SK-N-SH (cell line): ENCODE measurements at regions not wholly inside any gene's neighbourhood (a gene's known extent, or its start where the extent isn't known, plus 50 kb on each side); places are given as distances from the start of the nearest gene placed in this dataset.

Source experiments
- CTCF ChIA-PET: fragments of 300-600, 350-600 bp; formaldehyde crosslinking; extraction: SDS; loops from one replicate; lab custom pipeline; 2021; lab: Yijun Ruan, JAX
- POLR2A ChIA-PET: fragments of 350-600 bp; sonication (Branson Sonifier 250); formaldehyde crosslinking; extraction: SDS; loops from one replicate; lab custom pipeline; 2020; ENCODE audit warnings: antibody characterized with exemption, inconsistent platforms; lab: Yijun Ruan, JAX
- DNase-seq: peaks from one replicate; pipeline ENCODE4 v3.0.0; 2012
- H2AFZ ChIP-seq: fragments of 200-600 bp; sonication (generic); 2 replicates; pipeline ENCODE4 v1.8.1; 2016; ENCODE audit warnings: antibody characterized with exemption, mild to moderate bottlenecking, low read depth
- H3F3A ChIP-seq: fragments of 200-600 bp; sonication (generic); replicated peaks from 2 replicates; pipeline ENCODE3; 2016; ENCODE audit warnings: antibody characterized with exemption, mild to moderate bottlenecking; ENCODE audit not compliant: insufficient read depth
- H3K27ac ChIP-seq, 2 experiments: fragments of 200-500 bp in 1 of 2; fragments of 200-600 bp in 1 of 2; sonication (Bioruptor generic) in 1 of 2; sonication (generic), shearing (Covaris generic) in 1 of 2; 2 replicates each; pipeline versions ENCODE4 v1.5.1 to v1.6.1; 2014 to 2016; ENCODE audit warnings: low read depth in 2 of 2, inconsistent platforms in 1 of 2, low read length in 1 of 2, mild to moderate bottlenecking in 1 of 2, mixed read lengths in 1 of 2
- H3K27me3 ChIP-seq: fragments of 200-600 bp; sonication (generic), shearing (Covaris generic); 2 replicates; pipeline ENCODE4 v1.6.1; 2016; ENCODE audit warnings: mixed run types; ENCODE audit not compliant: insufficient read depth
- H3K36me3 ChIP-seq, 2 experiments: fragments of 200-500 bp in 1 of 2; fragments of 200-600 bp in 1 of 2; sonication (Bioruptor generic) in 1 of 2; sonication (generic) in 1 of 2; replicated peaks in 1 of 2; 2 replicates each; pipeline versions ENCODE3 to v1.5.1; 2014 to 2016; ENCODE audit warnings: low read length in 1 of 2, mild to moderate bottlenecking in 1 of 2; ENCODE audit not compliant: insufficient read depth in 2 of 2, control insufficient read depth in 1 of 2
- H3K4me1 ChIP-seq, 2 experiments: fragments of 200-500 bp in 1 of 2; fragments of 200-600 bp in 1 of 2; sonication (Bioruptor generic) in 1 of 2; sonication (generic), shearing (Covaris generic) in 1 of 2; 2 replicates each; pipeline versions ENCODE4 v1.5.1 to v1.6.1; 2014 to 2016; ENCODE audit warnings: low read depth in 1 of 2, low read length in 1 of 2, mixed run types in 1 of 2; ENCODE audit not compliant: insufficient read depth in 2 of 2, control insufficient read depth in 1 of 2
- H3K4me2 ChIP-seq: fragments of 200-600 bp; sonication (generic), shearing (Covaris generic); 2 replicates; pipeline ENCODE4 v1.6.1; 2017; ENCODE audit warnings: mixed run types
- H3K4me3 ChIP-seq, 2 experiments: fragments of 200-500 bp in 1 of 2; fragments of 200-600 bp in 1 of 2; sonication (Bioruptor generic) in 1 of 2; sonication (generic), shearing (Covaris generic) in 1 of 2; 2 replicates each; pipeline versions ENCODE4 v1.5.1 to v1.8.1; 2014 to 2016; ENCODE audit warnings: low read depth in 2 of 2, inconsistent platforms in 1 of 2, low read length in 1 of 2, mild to moderate bottlenecking in 1 of 2, mixed read lengths in 1 of 2, moderate library complexity in 1 of 2
- H3K79me2 ChIP-seq: fragments of 200-600 bp; sonication (generic); 2 replicates; pipeline ENCODE4 v1.8.1; 2017; ENCODE audit warnings: mild to moderate bottlenecking; ENCODE audit not compliant: insufficient read depth
- H3K9ac ChIP-seq: fragments of 200-600 bp; sonication (generic); 2 replicates; pipeline ENCODE4 v1.6.1; 2017; ENCODE audit warnings: mixed run types
- H3K9me2 ChIP-seq: fragments of 200-600 bp; sonication (generic); 2 replicates; pipeline ENCODE4 v1.6.1; 2017; ENCODE audit warnings: mixed run types
- H3K9me3 ChIP-seq: fragments of 200-600 bp; sonication (generic); 2 replicates; pipeline ENCODE4 v1.6.1; 2017; ENCODE audit warnings: mixed run types, mild to moderate bottlenecking, moderate library complexity
- H4K20me1 ChIP-seq: fragments of 200-600 bp; sonication (generic); 2 replicates; pipeline ENCODE4 v1.6.1; 2017; ENCODE audit warnings: mild to moderate bottlenecking, mixed run types; ENCODE audit not compliant: insufficient read depth
- EP300 ChIP-seq, 2 experiments: IDR thresholded peaks; 2 replicates each; pipeline versions ENCODE4 v1.4.0 to v1.6.1; 2012; ENCODE audit warnings: borderline replicate concordance in 1 of 2, low read depth in 1 of 2, low read length in 1 of 2
- EZH2phosphoT487 ChIP-seq: fragments of 200-600 bp; sonication (generic); IDR thresholded peaks from 2 replicates; pipeline ENCODE4 v1.6.1; 2017; ENCODE audit warnings: low read depth, mixed run types, mild to moderate bottlenecking, antibody characterized with exemption, moderate library complexity, borderline replicate concordance
- FOXJ3 ChIP-seq: sonication (generic); formaldehyde crosslinking; IDR thresholded peaks from 2 replicates; pipeline ENCODE4 v1.5.1; 2020; ENCODE audit warnings: mild to moderate bottlenecking, missing genetic modification reagents
- GATA2 ChIP-seq: sonication (generic); formaldehyde crosslinking; IDR thresholded peaks from 2 replicates; pipeline ENCODE4 v1.5.0; 2020; ENCODE audit warnings: mild to moderate bottlenecking, missing genetic modification reagents
- JUND ChIP-seq: IDR thresholded peaks from 2 replicates; pipeline ENCODE4 v1.4.0; 2012
- NRF1 ChIP-seq: IDR thresholded peaks from 2 replicates; pipeline ENCODE4 v1.6.1; 2012; ENCODE audit warnings: low read depth, mild to moderate bottlenecking, low read length
- POLR2AphosphoS5 ChIP-seq: IDR thresholded peaks from 2 replicates; pipeline ENCODE4 v1.6.1; 2012; ENCODE audit warnings: low read depth, low read length
- RXRA ChIP-seq: IDR thresholded peaks from 2 replicates; pipeline ENCODE4 v1.4.0; 2012; ENCODE audit warnings: low read depth, mild to moderate bottlenecking, borderline replicate concordance
- SIN3A ChIP-seq: IDR thresholded peaks from 2 replicates; pipeline ENCODE4 v1.6.1; 2012; ENCODE audit warnings: low read depth, mild to moderate bottlenecking, low read length, moderate library complexity, borderline replicate concordance
- WGBS: methylation state at CpG from one replicate; pipeline ENCODE4 v1.1.6; 2017; ENCODE audit warnings: low lambda C conversion rate; 5-methylcytosine and 5-hydroxymethylcytosine counted together
- TF ChIP-seq, protein P1 (sequence below): fragments of 150-350 bp; IDR thresholded peaks from 2 replicates; pipeline ENCODE4 v1.6.1; 2017; ENCODE audit warnings: antibody characterized with exemption, low read length, low read depth, borderline replicate concordance
- TF ChIP-seq, protein P2 (sequence below): IDR thresholded peaks from 2 replicates; pipeline ENCODE4 v1.4.0; 2012; ENCODE audit warnings: low read depth, borderline replicate concordance
- TF ChIP-seq, protein P3 (sequence below): IDR thresholded peaks from 2 replicates; pipeline ENCODE4 v1.4.0; 2012; ENCODE audit warnings: low read depth, borderline replicate concordance
- TF ChIP-seq, protein P4 (sequence below): IDR thresholded peaks from 2 replicates; pipeline ENCODE4 v1.4.0; 2012; ENCODE audit warnings: low read depth

DNA sequence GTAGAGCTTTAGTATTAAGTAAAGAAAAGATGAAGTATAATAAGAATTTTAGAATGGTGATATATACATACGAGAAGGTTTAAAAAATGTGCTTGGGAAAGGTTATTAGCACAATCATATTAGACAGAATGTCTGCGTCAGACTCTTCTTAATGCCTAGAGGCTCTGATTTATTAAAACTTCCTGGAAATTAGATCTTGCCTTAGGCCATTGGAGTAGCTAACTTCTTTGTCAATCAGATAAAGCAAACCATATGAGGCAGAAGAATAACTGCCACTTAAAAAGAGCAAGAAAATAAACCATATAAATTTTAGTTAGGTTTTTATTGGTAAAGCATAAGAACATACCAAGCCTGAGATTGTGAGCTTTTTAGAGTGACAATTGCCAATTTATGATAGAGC lies 309.1 kb downstream of the TLL1 start:
- no peaks in the 10 kb centered on the region for H3K36me3 ChIP-seq
- no peaks in the 10 kb centered on the region for H3K79me2 ChIP-seq
- H3K27ac ChIP-seq, result no peak overlapping the region
- H3K4me2 ChIP-seq, result no peak overlapping the region
- no peaks in the 10 kb centered on the region for H3K9me3 ChIP-seq
- CTCF ChIA-PET, result interaction anchor here (1.3 to 4.9 kb wide), 2 partner anchors 16 to 412 kb away, joined by 4 to 19 read pairs; no protein-coding TSS in a partner anchor
- H3K27me3 ChIP-seq, result no peaks in the 10 kb centered on the region
- no peak overlapping the region for H3K9ac ChIP-seq
- no peaks in the 10 kb centered on the region for H3K4me1 ChIP-seq
- TF ChIP-seq EP300 (IDR thresholded peaks at IDR 0.05; ENCODE audit: borderline replicate concordance in 1 of 2, low read depth in 1 of 2, low read length in 1 of 2), result no peak
- no peak for TF ChIP-seq POLR2AphosphoS5
- TF ChIP-seq SIN3A, result no peak
- TF ChIP-seq FOXJ3, result no peak
- TF ChIP-seq, all 33 proteins: peak for 0
- H3F3A ChIP-seq, result no peaks in the 10 kb centered on the region
- WGBS, result 11% methylated on average over 2 of the region's 2 CpGs
- no peaks in the 10 kb centered on the region for H3K9me2 ChIP-seq
- DNase-seq, result no peak
- no peaks in the 10 kb centered on the region for H4K20me1 ChIP-seq
- POLR2A ChIA-PET, result no interaction called here
- H3K4me3 ChIP-seq, result no peak overlapping the region
- H2AFZ ChIP-seq, result peak overlapping the region; percentile 45; the same call in 1 of the 2 replicates

DNA sequence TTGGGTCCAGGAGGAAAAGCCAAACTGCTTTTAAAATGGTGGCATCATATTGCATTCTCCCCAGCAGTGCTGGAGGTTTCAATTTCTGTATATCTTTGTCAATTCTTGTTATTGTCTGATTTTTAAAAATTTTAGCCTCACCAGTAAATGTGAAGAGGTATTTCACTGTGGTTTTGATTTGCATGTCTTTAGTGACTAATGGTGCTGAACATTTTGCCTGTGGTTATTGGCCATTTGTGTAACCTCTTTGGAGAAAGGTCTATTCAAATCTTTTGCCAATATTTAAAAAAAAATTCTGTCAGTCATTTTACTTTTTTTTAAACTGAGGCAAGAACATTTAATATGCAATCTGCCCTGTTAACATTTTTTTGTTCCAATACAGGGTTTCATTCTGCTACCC lies 322.1 kb downstream of the TLL1 start:
- no peak overlapping the region for H3K4me2 ChIP-seq
- H4K20me1 ChIP-seq, result no peaks in the 10 kb centered on the region
- no peaks in the 10 kb centered on the region for H3F3A ChIP-seq
- no peak for DNase-seq
- H3K9ac ChIP-seq, result no peak overlapping the region
- H3K27me3 ChIP-seq, result no peaks in the 10 kb centered on the region
- no peak overlapping the region for H2AFZ ChIP-seq
- no peaks in the 10 kb centered on the region for H3K79me2 ChIP-seq
- TF ChIP-seq EZH2phosphoT487, result no peak
- TF ChIP-seq, protein P1, sequence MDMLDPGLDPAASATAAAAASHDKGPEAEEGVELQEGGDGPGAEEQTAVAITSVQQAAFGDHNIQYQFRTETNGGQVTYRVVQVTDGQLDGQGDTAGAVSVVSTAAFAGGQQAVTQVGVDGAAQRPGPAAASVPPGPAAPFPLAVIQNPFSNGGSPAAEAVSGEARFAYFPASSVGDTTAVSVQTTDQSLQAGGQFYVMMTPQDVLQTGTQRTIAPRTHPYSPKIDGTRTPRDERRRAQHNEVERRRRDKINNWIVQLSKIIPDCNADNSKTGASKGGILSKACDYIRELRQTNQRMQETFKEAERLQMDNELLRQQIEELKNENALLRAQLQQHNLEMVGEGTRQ, result no peak
- no peak overlapping the region for H3K27ac ChIP-seq
- no peak overlapping the region for H3K4me3 ChIP-seq
- no peaks in the 10 kb centered on the region for H3K36me3 ChIP-seq
- ChIA-PET POLR2A (no interaction called here), CTCF (no interaction called here)
- H3K9me2 ChIP-seq, result no peaks in the 10 kb centered on the region
- no peaks in the 10 kb centered on the region for H3K4me1 ChIP-seq
- no peaks in the 10 kb centered on the region; the same call in 1 of the 2 replicates for H3K9me3 ChIP-seq

DNA sequence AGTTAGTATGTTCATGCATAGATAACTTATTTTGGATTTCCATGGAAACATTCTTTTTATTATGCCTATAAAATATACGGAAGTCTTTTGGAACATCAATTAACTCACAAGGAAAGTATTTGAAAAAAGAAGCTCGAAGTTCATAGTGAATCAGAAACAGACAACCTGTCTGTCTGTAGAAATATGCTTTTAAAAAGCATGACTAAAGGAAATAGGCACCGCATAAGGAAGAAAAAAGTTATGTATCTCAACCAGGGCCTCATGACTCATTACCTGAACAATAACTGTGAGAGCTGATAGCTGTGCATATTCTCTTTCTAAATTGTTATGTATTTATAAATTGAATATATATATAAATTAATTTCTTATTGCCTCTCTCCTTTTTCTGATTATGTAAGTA lies 324.1 kb downstream of the TLL1 start:
- H3F3A ChIP-seq, result no peaks in the 10 kb centered on the region
- H4K20me1 ChIP-seq, result no peaks in the 10 kb centered on the region
- no peaks in the 10 kb centered on the region for H3K36me3 ChIP-seq
- no peak overlapping the region for H3K9ac ChIP-seq
- no peaks in the 10 kb centered on the region for H3K79me2 ChIP-seq
- no peak overlapping the region for H3K4me3 ChIP-seq
- H2AFZ ChIP-seq, result no peak overlapping the region
- POLR2A ChIA-PET, result no interaction called here
- CTCF ChIA-PET, result interaction anchor here (1.4 kb wide), 1 partner anchor 31 kb away, joined by 4 read pairs; no protein-coding TSS in a partner anchor
- WGBS, result 47% methylated on average over 3 of the region's 3 CpGs
- no peaks in the 10 kb centered on the region for H3K4me1 ChIP-seq
- no peak for DNase-seq
- H3K9me2 ChIP-seq, result no peaks in the 10 kb centered on the region
- TF ChIP-seq JUND (no peak), NRF1 (no peak), GATA2 (CRISPR knock-in tag) (no peak), RXRA (no peak), EP300 (IDR thresholded peaks at IDR 0.05; ENCODE audit: borderline replicate concordance in 1 of 2, low read depth in 1 of 2, low read length in 1 of 2) (no peak), EZH2phosphoT487 (no peak)
- TF ChIP-seq, protein P2, sequence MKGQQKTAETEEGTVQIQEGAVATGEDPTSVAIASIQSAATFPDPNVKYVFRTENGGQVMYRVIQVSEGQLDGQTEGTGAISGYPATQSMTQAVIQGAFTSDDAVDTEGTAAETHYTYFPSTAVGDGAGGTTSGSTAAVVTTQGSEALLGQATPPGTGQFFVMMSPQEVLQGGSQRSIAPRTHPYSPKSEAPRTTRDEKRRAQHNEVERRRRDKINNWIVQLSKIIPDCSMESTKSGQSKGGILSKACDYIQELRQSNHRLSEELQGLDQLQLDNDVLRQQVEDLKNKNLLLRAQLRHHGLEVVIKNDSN, result no peak
- TF ChIP-seq, protein P3, sequence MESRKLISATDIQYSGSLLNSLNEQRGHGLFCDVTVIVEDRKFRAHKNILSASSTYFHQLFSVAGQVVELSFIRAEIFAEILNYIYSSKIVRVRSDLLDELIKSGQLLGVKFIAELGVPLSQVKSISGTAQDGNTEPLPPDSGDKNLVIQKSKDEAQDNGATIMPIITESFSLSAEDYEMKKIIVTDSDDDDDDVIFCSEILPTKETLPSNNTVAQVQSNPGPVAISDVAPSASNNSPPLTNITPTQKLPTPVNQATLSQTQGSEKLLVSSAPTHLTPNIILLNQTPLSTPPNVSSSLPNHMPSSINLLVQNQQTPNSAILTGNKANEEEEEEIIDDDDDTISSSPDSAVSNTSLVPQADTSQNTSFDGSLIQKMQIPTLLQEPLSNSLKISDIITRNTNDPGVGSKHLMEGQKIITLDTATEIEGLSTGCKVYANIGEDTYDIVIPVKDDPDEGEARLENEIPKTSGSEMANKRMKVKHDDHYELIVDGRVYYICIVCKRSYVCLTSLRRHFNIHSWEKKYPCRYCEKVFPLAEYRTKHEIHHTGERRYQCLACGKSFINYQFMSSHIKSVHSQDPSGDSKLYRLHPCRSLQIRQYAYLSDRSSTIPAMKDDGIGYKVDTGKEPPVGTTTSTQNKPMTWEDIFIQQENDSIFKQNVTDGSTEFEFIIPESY, result no peak
- TF ChIP-seq, protein P4, sequence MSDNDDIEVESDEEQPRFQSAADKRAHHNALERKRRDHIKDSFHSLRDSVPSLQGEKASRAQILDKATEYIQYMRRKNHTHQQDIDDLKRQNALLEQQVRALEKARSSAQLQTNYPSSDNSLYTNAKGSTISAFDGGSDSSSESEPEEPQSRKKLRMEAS, result no peak
- H3K4me2 ChIP-seq, result no peak overlapping the region
- no peaks in the 10 kb centered on the region; the same call in 1 of the 2 replicates for H3K9me3 ChIP-seq
- H3K27me3 ChIP-seq, result no peaks in the 10 kb centered on the region
- peak overlapping the region in 1 of 2 experiments; percentile 8; a peak in 1 of 4 replicates for H3K27ac ChIP-seq
